Dermis blood vessel endothelial cell (primary cell): ENCODE measurements at regions not wholly inside any gene's neighbourhood (a gene's known extent, or its start where the extent isn't known, plus 50 kb on each side); places are given as distances from the start of the nearest gene placed in this dataset.
"Not testable (repeated sequence)": the region's sequence is repeated elsewhere in the genome, so short reads cannot be mapped to it uniquely, and the experiment has no call there.

ENCODE experiments used
- DNase-seq: peaks from one replicate; pipeline ENCODE4 v3.0.0; 2010

- no peak for DNase-seq
Measured at GRCh38 chr1:29409616-29410015, 173.3 kb downstream of the PTPRU start.

GRCh38 chr1:29408831-29409605 is 172.7 kb downstream of the PTPRU start:
- DNase-seq = no peak

GRCh38 chr1:29406814-29407213 is 170.5 kb downstream of the PTPRU start:
- DNase-seq = no peak

GRCh38 chr1:29400203-29400602 is 163.9 kb downstream of the PTPRU start:
- DNase-seq = not testable (repeated sequence)

- DNase-seq = no peak
Measured at GRCh38 chr1:29399465-29399864, 163.1 kb downstream of the PTPRU start.

- no peak for DNase-seq
Measured at GRCh38 chr1:29398431-29398830, 162.1 kb downstream of the PTPRU start.

GRCh38 chr1:29397981-29398380 is 161.7 kb downstream of the PTPRU start:
- DNase-seq = no peak

GRCh38 chr1:29397256-29397590 is 160.9 kb downstream of the PTPRU start:
- no peak for DNase-seq

- no peak for DNase-seq
Measured at GRCh38 chr1:29396438-29397255, 160.3 kb downstream of the PTPRU start.

GRCh38 chr1:29395736-29396437 is 159.6 kb downstream of the PTPRU start:
- no peak for DNase-seq

- DNase-seq = no peak
Measured at GRCh38 chr1:29394521-29395225, 158.4 kb downstream of the PTPRU start.

- no peak for DNase-seq
Measured at GRCh38 chr1:29393451-29393826, 157.1 kb downstream of the PTPRU start.

GRCh38 chr1:29392486-29393450 is 156.4 kb downstream of the PTPRU start:
- DNase-seq = no peak

GRCh38 chr1:29392036-29392435 is 155.7 kb downstream of the PTPRU start:
- no peak for DNase-seq

GRCh38 chr1:29391362-29391880 is 155.1 kb downstream of the PTPRU start:
- DNase-seq = no peak

- DNase-seq = no peak
Measured at GRCh38 chr1:29390491-29391361, 154.4 kb downstream of the PTPRU start.

- DNase-seq = no peak
Measured at GRCh38 chr1:29390075-29390474, 153.8 kb downstream of the PTPRU start.

- DNase-seq = no peak
Measured at GRCh38 chr1:29389533-29390041, 153.3 kb downstream of the PTPRU start.

GRCh38 chr1:29388884-29389283 is 152.6 kb downstream of the PTPRU start:
- no peak for DNase-seq

- no peak for DNase-seq
Measured at GRCh38 chr1:29388170-29388569, 151.8 kb downstream of the PTPRU start.
